ENCODE measurements at regions not wholly inside any gene's neighbourhood (a gene's known extent, or its start where the extent isn't known, plus 50 kb on each side); places are given as distances from the start of the nearest gene placed in this dataset.

- TF ChIP-seq, protein P1, sequence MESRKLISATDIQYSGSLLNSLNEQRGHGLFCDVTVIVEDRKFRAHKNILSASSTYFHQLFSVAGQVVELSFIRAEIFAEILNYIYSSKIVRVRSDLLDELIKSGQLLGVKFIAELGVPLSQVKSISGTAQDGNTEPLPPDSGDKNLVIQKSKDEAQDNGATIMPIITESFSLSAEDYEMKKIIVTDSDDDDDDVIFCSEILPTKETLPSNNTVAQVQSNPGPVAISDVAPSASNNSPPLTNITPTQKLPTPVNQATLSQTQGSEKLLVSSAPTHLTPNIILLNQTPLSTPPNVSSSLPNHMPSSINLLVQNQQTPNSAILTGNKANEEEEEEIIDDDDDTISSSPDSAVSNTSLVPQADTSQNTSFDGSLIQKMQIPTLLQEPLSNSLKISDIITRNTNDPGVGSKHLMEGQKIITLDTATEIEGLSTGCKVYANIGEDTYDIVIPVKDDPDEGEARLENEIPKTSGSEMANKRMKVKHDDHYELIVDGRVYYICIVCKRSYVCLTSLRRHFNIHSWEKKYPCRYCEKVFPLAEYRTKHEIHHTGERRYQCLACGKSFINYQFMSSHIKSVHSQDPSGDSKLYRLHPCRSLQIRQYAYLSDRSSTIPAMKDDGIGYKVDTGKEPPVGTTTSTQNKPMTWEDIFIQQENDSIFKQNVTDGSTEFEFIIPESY (IDR thresholded peaks at IDR 0.05), result no peak
- TF ChIP-seq FOXA1 (IDR thresholded peaks at IDR 0.05) (no peak), TAF1 (conservative IDR thresholded peaks at IDR 0.05) (no peak), EGR1 (IDR thresholded peaks at IDR 0.05; ENCODE audit: low read depth in 2 of 2) (no peak), MAX (IDR thresholded peaks at IDR 0.05) (no peak), GABPA (IDR thresholded peaks at IDR 0.05 in 1 of 2, conservative IDR thresholded peaks at IDR 0.05 in 1 of 2) (no peak), YY1 (IDR thresholded peaks at IDR 0.05) (no peak)
- Histone ChIP-seq H3K9ac (ENCODE audit: low read depth in 1 of 2, low read length in 2 of 2) (no peak overlapping the region), H3K4me1 (ENCODE audit: control insufficient read depth in 4 of 4, insufficient read depth in 4 of 4, low read length in 3 of 4) (no peaks in the 10 kb centered on the region), H3K4me3 (ENCODE audit: low read depth in 1 of 3, low read length in 3 of 3) (no peak overlapping the region), H3K27ac (ENCODE audit: low read depth in 1 of 2, low read length in 2 of 2) (no peak overlapping the region), H3K36me3 (ENCODE audit: control insufficient read depth in 4 of 4, insufficient read depth in 3 of 4, low read depth in 1 of 4, low read length in 3 of 4) (no peaks in the 10 kb centered on the region), H3K9me3 (ENCODE audit: control insufficient read depth in 4 of 4, low read length in 3 of 4) (no peaks in the 10 kb centered on the region), H3K27me3 (ENCODE audit: control insufficient read depth in 4 of 4, insufficient read depth in 4 of 4, low read length in 3 of 4) (peaks cover 0 to 10% (median 0%) of the 10 kb centered on the region in 4 donors)
- no peak for DNase-seq (ENCODE audit: low spot score)
- 63% methylated on average over 3 of the region's 3 CpGs for WGBS
Measured at GRCh38 chr10:76743169-76743568, 894.4 kb downstream of the KCNMA1 start.

- DNase-seq (ENCODE audit: low spot score), result no peak
- Histone ChIP-seq H3K4me1 (ENCODE audit: control insufficient read depth in 4 of 4, insufficient read depth in 4 of 4, low read length in 3 of 4) (no peaks in the 10 kb centered on the region), H3K9me3 (ENCODE audit: control insufficient read depth in 4 of 4, low read length in 3 of 4) (no peaks in the 10 kb centered on the region), H3K27me3 (ENCODE audit: control insufficient read depth in 4 of 4, insufficient read depth in 4 of 4, low read length in 3 of 4) (peaks cover 0 to 8% (median 0%) of the 10 kb centered on the region in 4 donors), H3K27ac (ENCODE audit: low read depth in 1 of 2, low read length in 2 of 2) (no peak overlapping the region), H3K36me3 (ENCODE audit: control insufficient read depth in 4 of 4, insufficient read depth in 3 of 4, low read depth in 1 of 4, low read length in 3 of 4) (no peaks in the 10 kb centered on the region), H3K9ac (ENCODE audit: low read depth in 1 of 2, low read length in 2 of 2) (no peak overlapping the region), H3K4me3 (ENCODE audit: low read depth in 1 of 3, low read length in 3 of 3) (no peak overlapping the region)
- no peak for TF ChIP-seq REST (IDR thresholded peaks at IDR 0.05)
- TF ChIP-seq CTCF (IDR thresholded peaks at IDR 0.05; ENCODE audit: low read depth, low read length, missing input control), result no peak
- no peak for TF ChIP-seq ATF3 (IDR thresholded peaks at IDR 0.05)
- no peak for TF ChIP-seq GABPA (IDR thresholded peaks at IDR 0.05 in 1 of 2, conservative IDR thresholded peaks at IDR 0.05 in 1 of 2)
- TF ChIP-seq JUND (IDR thresholded peaks at IDR 0.05), result no peak
- no peak for TF ChIP-seq SP1 (IDR thresholded peaks at IDR 0.05)
- TF ChIP-seq, protein P1 (IDR thresholded peaks at IDR 0.05), result no peak
- no peak for TF ChIP-seq HNF4A (conservative IDR thresholded peaks at IDR 0.05)
- no peak for TF ChIP-seq RXRA (IDR thresholded peaks at IDR 0.05)
- TF ChIP-seq TAF1 (conservative IDR thresholded peaks at IDR 0.05), result no peak
- no peak for TF ChIP-seq HNF4G (IDR thresholded peaks at IDR 0.05)
- no peak for TF ChIP-seq MAX (IDR thresholded peaks at IDR 0.05)
- no peak for TF ChIP-seq EGR1 (IDR thresholded peaks at IDR 0.05; ENCODE audit: low read depth in 2 of 2)
- no peak for TF ChIP-seq FOXA2 (IDR thresholded peaks at IDR 0.05)
- TF ChIP-seq FOXA1 (IDR thresholded peaks at IDR 0.05), result no peak
Measured at GRCh38 chr10:76740514-76740913, 897.1 kb downstream of the KCNMA1 start.
